ENCODE measurements at regions not wholly inside any gene's neighbourhood (a gene's known extent, or its start where the extent isn't known, plus 50 kb on each side); places are given as distances from the start of the nearest gene placed in this dataset.

DNA sequence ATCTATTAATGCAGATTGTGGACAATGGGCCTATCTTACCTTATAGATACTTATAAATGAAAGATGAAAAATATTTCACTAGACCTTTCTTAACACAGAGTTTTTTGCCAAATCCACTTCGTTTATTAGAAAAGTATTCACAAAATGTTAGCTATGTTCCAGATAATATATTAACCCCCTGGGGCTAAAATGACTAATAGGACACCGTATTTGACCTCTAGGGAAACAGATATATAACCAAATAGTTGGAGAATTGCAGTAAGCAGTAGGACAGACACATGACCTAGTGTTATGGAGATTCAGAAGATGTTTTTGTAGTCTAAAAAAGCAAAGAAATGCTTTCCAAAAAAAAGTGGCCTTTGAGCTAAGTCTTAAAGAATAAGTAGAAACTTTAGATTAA is 106.9 kb downstream of the SEC16B start:
- DNase-seq (ENCODE audit: insufficient read length, low spot score) (no peak), FAIRE-seq (no peak)
- TF ChIP-seq, protein P1, sequence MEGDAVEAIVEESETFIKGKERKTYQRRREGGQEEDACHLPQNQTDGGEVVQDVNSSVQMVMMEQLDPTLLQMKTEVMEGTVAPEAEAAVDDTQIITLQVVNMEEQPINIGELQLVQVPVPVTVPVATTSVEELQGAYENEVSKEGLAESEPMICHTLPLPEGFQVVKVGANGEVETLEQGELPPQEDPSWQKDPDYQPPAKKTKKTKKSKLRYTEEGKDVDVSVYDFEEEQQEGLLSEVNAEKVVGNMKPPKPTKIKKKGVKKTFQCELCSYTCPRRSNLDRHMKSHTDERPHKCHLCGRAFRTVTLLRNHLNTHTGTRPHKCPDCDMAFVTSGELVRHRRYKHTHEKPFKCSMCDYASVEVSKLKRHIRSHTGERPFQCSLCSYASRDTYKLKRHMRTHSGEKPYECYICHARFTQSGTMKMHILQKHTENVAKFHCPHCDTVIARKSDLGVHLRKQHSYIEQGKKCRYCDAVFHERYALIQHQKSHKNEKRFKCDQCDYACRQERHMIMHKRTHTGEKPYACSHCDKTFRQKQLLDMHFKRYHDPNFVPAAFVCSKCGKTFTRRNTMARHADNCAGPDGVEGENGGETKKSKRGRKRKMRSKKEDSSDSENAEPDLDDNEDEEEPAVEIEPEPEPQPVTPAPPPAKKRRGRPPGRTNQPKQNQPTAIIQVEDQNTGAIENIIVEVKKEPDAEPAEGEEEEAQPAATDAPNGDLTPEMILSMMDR (IDR thresholded peaks at IDR 0.05; ENCODE audit: insufficient read depth, missing control alignments): no peak

DNA sequence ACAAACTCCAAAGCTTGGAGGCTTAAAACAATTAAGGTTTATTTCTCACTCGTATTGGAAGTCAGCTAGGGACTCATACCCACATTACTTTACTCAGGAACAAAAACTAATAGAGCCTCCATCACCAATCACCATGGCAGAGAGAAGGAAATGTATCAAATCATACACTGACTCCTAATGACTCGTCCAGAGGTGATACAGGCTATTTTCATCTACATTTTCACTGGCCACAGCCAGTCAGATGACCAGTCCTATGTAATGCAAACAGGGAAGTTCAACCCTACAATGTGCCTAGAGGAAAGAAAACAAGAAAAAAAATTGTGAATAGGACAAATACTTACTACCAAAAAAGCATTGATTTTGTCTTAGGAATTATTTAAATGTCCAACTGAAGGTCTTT is 110.3 kb downstream of the SEC16B start:
- DNase-seq (ENCODE audit: insufficient read length, low spot score) (no peak), FAIRE-seq (peak; percentile 51)
- TF ChIP-seq, protein P1 (IDR thresholded peaks at IDR 0.05; ENCODE audit: insufficient read depth, missing control alignments): no peak

DNA sequence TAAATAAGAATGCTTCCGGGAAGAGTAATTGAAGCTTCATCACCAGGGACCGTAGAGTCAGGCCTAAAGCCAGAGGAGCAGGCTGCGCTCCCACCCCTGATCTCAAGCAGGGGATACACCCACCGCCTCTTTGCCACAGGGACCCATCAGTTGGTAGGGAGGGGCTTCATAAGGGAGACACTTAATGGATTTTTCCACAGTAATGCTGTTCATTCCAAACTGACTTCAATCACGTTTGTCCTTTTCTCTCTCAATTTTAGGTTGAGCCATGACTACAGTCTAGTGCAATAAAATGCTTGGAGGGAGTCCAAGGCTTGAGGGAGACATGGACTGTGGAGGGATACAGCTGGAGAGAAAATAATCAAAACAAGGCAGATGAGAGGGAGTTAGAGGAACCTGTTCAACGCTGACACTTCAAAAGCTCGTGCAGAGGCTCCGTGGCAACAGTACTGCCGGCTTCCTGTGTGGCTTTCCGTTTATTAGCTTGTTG is 111.5 kb downstream of the SEC16B start:
- TF ChIP-seq, protein P1 (IDR thresholded peaks at IDR 0.05; ENCODE audit: insufficient read depth, missing control alignments): no peak
- FAIRE-seq: no peak
- DNase-seq (ENCODE audit: insufficient read length, low spot score): no peak

DNA sequence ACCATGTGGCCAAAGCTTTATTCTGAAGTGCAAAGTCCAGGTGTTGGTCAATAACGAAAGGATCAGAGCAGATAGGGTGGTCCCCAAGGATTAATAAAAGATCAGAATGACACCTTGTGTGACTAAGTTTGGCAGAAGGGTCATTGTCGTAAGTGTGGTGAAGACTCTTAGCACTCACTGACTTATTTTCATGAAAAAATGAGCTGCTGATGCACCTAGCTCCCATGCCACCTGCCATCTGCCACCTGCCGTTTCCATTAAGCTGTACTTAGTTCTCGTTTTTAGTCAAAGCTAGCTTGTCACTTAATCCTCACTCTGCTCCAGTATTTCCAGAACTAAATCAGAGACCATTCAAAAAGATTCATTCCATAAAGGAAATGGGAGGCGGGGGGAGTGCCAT is 112.6 kb downstream of the SEC16B start:
- TF ChIP-seq, protein P1 (IDR thresholded peaks at IDR 0.05; ENCODE audit: insufficient read depth, missing control alignments): no peak
- FAIRE-seq (peak; percentile 99), DNase-seq (ENCODE audit: insufficient read length, low spot score) (no peak)

GRCh38 chr1:177854951-177855350 is 114.9 kb downstream of the SEC16B start:
- DNase-seq (ENCODE audit: insufficient read length, low spot score) (no peak), FAIRE-seq (no peak)
- TF ChIP-seq, protein P1 (IDR thresholded peaks at IDR 0.05; ENCODE audit: insufficient read depth, missing control alignments): no peak

DNA sequence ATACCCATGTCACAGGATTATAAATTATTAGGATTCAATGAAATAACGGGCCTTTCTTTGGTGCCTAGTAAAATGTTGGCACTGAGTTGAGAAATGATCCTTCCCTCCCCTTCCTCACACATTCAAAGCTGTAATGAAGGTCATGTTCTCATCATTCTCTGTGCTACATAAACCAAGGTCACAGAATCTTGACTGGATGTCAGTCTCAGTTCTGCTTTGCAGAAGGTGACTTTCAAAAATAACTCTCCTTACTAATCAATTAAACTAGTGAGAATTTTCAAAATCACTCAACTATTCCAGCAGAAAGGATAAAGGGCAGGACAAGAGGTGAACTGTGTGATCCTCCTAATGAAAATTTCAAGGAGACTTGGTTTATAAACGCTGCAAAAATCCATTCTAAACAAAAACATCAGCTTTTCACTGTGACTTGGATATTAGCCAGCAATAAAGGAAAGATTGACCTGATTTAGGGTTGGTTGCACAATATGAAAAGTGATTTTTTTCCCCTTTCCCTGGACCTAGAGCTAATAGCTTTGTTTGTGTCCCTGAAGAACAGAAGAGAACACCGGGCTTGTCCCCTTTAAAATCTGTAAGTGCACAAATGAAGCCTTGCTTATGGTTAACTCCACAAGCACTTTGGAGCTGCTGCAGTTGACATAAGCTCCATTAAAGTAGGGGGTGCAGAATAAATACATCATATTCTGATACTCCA is 120.1 kb downstream of the SEC16B start:
- FAIRE-seq (no peak), DNase-seq (ENCODE audit: insufficient read length, low spot score) (no peak)
- TF ChIP-seq, protein P1 (IDR thresholded peaks at IDR 0.05; ENCODE audit: insufficient read depth, missing control alignments): no peak

GRCh38 chr1:177849130-177849529 is 120.7 kb downstream of the SEC16B start:
- FAIRE-seq: no peak
- TF ChIP-seq, protein P1 (IDR thresholded peaks at IDR 0.05; ENCODE audit: insufficient read depth, missing control alignments): no peak
- DNase-seq (ENCODE audit: insufficient read length, low spot score): no peak
